ENCODE measurements at regions not wholly inside any gene's neighbourhood (a gene's known extent, or its start where the extent isn't known, plus 50 kb on each side); places are given as distances from the start of the nearest gene placed in this dataset.

DNA sequence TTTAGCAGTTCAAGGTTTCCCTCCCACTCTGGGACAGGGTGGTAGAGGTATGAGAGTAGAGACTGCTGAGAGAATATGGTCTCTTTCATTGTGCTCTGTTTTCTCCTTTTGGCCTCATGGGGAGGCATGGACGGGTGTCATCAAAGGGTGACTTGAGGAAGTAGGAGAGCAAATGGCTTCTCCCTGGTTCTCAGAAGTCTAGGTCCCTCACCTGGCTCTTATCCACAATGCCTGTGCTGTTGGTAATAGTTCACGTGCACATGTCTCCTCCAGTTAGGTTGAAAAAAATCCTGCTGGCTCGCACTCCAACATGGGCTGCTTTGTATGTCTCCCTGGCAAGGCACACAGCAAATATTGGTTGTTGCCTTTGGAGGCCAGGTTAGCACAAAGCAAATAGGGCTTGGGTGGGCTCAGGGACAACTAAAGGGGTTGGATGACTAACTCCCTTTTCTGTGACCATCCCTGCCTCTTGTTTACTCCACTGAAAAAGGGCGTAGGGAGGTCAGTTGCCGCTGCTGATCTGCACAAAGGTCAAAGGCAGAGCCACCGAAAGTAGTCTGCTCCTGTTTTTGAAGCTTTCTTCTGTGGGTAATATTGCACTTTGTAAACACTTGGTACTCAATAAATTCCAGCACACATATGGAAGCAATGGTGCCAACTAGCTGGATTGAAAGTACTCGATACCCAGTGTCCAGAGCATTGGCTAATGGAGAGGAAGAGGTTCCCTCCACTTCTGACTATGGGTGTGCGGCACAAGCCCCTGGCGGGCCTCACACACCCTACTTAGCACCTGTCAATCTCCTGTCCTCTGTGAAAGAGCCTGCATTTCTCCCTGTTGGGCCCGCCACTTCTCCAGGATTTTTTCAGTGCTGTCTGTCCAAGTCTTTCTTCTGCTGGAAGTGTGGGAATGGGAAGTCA is 121.8 kb downstream of the SLC38A6 start (continued):
- TF ChIP-seq, protein P1, sequence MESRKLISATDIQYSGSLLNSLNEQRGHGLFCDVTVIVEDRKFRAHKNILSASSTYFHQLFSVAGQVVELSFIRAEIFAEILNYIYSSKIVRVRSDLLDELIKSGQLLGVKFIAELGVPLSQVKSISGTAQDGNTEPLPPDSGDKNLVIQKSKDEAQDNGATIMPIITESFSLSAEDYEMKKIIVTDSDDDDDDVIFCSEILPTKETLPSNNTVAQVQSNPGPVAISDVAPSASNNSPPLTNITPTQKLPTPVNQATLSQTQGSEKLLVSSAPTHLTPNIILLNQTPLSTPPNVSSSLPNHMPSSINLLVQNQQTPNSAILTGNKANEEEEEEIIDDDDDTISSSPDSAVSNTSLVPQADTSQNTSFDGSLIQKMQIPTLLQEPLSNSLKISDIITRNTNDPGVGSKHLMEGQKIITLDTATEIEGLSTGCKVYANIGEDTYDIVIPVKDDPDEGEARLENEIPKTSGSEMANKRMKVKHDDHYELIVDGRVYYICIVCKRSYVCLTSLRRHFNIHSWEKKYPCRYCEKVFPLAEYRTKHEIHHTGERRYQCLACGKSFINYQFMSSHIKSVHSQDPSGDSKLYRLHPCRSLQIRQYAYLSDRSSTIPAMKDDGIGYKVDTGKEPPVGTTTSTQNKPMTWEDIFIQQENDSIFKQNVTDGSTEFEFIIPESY (IDR thresholded peaks at IDR 0.05), result no peak
- TF ChIP-seq FOXA2 (IDR thresholded peaks at IDR 0.05) (peak; percentile 94), RAD21 (IDR thresholded peaks at IDR 0.05) (peak; percentile 28 to 37), NR2F2 (IDR thresholded peaks at IDR 0.05) (peak; percentile 31), FOXA1 (IDR thresholded peaks at IDR 0.05) (peak; percentile 80), EGR1 (IDR thresholded peaks at IDR 0.05; ENCODE audit: low read depth in 2 of 2) (no peak)
- TF ChIP-seq, protein P2, sequence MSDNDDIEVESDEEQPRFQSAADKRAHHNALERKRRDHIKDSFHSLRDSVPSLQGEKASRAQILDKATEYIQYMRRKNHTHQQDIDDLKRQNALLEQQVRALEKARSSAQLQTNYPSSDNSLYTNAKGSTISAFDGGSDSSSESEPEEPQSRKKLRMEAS (IDR thresholded peaks at IDR 0.05), result peak; percentile 76
- TF ChIP-seq, protein P3, sequence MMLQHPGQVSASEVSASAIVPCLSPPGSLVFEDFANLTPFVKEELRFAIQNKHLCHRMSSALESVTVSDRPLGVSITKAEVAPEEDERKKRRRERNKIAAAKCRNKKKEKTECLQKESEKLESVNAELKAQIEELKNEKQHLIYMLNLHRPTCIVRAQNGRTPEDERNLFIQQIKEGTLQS (IDR thresholded peaks at IDR 0.05), result no peak

Measured in liver (tissue), 2 donors.